ENCODE measurements at regions not wholly inside any gene's neighbourhood (a gene's known extent, or its start where the extent isn't known, plus 50 kb on each side); places are given as distances from the start of the nearest gene placed in this dataset.

DNA sequence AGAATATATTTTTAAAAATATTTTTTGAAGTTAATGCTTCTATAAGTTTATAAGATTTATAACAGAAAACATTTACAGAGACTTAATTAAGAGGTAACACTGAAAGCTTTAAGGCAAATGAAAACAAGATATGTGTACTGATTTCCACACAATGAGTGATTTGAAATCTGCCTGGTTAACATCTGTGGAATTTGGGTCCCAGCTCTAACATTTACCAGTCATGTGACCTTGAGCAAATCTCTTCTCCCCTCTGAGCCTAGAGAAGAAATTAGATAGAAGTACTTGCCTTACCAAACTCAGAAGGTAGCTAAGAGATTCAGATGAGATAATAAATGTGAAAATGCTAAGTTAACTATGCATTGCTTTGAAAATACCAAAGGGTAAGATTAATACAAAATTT, 458.8 kb upstream of the LCORL start:
- peak in 1 of 2 donors; percentile 8 for DNase-seq
- no peak overlapping the region for H3K27ac ChIP-seq
- TF ChIP-seq POLR2AphosphoS5 (IDR thresholded peaks at IDR 0.05) (no peak), EP300 (IDR thresholded peaks at IDR 0.05) (no peak), POLR2A (IDR thresholded peaks at IDR 0.05) (no peak)
- TF ChIP-seq, protein P1, sequence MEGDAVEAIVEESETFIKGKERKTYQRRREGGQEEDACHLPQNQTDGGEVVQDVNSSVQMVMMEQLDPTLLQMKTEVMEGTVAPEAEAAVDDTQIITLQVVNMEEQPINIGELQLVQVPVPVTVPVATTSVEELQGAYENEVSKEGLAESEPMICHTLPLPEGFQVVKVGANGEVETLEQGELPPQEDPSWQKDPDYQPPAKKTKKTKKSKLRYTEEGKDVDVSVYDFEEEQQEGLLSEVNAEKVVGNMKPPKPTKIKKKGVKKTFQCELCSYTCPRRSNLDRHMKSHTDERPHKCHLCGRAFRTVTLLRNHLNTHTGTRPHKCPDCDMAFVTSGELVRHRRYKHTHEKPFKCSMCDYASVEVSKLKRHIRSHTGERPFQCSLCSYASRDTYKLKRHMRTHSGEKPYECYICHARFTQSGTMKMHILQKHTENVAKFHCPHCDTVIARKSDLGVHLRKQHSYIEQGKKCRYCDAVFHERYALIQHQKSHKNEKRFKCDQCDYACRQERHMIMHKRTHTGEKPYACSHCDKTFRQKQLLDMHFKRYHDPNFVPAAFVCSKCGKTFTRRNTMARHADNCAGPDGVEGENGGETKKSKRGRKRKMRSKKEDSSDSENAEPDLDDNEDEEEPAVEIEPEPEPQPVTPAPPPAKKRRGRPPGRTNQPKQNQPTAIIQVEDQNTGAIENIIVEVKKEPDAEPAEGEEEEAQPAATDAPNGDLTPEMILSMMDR (IDR thresholded peaks at IDR 0.05): no peak
- no peaks in the 10 kb centered on the region for H3K27me3 ChIP-seq
- no peaks in the 10 kb centered on the region for H3K36me3 ChIP-seq
- H3K4me3 ChIP-seq: no peak overlapping the region
- no peaks in the 10 kb centered on the region for H3K4me1 ChIP-seq
- H3K9me3 ChIP-seq: peaks cover 0 to 13% (median 6%) of the 10 kb centered on the region in 4 donors
- intact Hi-C loops (cut with DNase I; ENCODE audit: low total_unique reads): no loop called here

DNA sequence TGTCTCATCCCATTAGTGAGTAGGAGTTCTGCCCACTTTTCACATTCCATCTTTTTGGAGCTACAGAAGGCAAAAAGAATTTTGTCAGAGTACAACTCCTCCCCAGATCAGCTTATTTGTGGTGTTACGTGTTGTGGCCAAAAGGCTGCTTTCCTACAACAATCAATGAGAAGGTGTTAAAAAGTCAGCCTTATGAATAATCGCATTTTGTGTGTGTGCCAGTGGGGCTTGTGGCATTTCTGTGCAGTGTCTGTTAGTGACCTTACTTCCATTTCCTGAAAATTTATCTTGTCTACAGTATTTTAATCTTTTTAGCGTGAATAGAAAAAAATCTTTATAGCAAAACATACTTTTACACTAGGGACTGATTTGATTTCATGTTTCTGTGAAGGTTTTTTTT, 458.3 kb upstream of the LCORL start:
- Histone ChIP-seq H3K27me3 (no peaks in the 10 kb centered on the region), H3K4me1 (no peaks in the 10 kb centered on the region), H3K4me3 (no peak overlapping the region), H3K9me3 (peaks cover 0 to 13% (median 6%) of the 10 kb centered on the region in 4 donors), H3K27ac (no peak overlapping the region), H3K36me3 (no peaks in the 10 kb centered on the region)
- 55 to 65% (median 60%) methylated on average over 3 of the region's 3 CpGs for WGBS, 5 donors
- no peak for TF ChIP-seq EP300 (IDR thresholded peaks at IDR 0.05)
- no peak for TF ChIP-seq POLR2A (IDR thresholded peaks at IDR 0.05)
- TF ChIP-seq, protein P1 (IDR thresholded peaks at IDR 0.05): no peak
- no peak for TF ChIP-seq POLR2AphosphoS5 (IDR thresholded peaks at IDR 0.05)
- intact Hi-C loops (cut with DNase I; ENCODE audit: low total_unique reads): no loop called here
- no peak for DNase-seq

DNA sequence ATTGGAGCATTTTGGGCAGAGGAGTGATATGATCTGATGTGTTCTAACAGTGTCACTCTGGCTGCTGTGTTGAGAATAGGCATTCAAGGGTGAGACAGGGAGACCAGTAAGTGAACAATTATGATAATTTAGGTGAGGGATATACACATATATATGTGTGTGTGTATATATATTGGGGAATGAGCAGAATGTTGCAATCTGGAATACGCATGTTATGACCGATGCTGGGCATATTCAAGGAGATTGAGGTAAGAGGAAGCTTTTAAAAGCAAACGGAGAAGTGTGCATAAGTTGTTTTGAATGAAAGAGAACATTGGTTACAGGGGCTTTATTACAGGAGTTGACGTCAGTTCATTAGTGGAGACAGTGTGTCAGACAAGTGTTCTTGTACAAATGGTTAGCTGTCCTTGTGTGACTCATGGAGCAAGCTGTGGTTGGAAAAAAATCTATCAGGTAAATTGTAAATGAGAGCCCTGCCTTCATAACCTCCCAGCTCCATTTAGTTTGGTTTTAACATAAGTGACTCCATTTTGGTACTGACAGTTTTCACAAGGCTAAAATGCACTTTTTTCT, 442.5 kb upstream of the LCORL start:
- no peak overlapping the region for H3K4me3 ChIP-seq
- H3K36me3 ChIP-seq: no peaks in the 10 kb centered on the region
- intact Hi-C loops (cut with DNase I; ENCODE audit: low total_unique reads): no loop called here
- no peaks in the 10 kb centered on the region for H3K4me1 ChIP-seq
- H3K27ac ChIP-seq: no peak overlapping the region
- H3K27me3 ChIP-seq: no peaks in the 10 kb centered on the region
- H3K9me3 ChIP-seq: no peaks in the 10 kb centered on the region
- TF ChIP-seq EP300 (IDR thresholded peaks at IDR 0.05): no peak
- TF ChIP-seq, protein P1 (IDR thresholded peaks at IDR 0.05): no peak
- WGBS, 5 donors: 62 to 93% (median 69%) methylated on average over 4 of the region's 4 CpGs
- no peak for DNase-seq

DNA sequence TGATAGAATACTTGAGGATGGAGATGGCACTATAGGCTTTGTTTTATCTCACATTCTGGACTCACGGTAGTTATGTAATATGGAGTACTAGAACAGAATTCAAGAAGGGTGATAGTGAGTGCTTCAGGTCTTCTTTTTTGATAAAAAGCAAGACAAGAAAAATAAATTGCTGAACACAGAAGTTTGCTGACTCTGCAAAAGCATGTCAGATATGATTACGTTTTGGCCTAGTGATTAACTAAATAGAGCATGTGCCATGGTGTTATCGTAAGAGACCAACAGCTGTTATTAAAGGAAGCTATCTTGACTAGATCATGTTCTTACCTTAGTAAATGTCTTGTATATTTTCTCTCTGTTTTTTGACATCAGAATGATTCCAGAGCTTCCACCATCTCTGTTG, 436.9 kb upstream of the LCORL start:
- Histone ChIP-seq H3K9me3 (no peaks in the 10 kb centered on the region), H3K36me3 (no peaks in the 10 kb centered on the region), H3K4me1 (peaks cover 0 to 4% (median 0%) of the 10 kb centered on the region in 4 donors), H3K4me3 (no peak overlapping the region), H3K27ac (no peak overlapping the region), H3K27me3 (no peaks in the 10 kb centered on the region)
- TF ChIP-seq, protein P1 (IDR thresholded peaks at IDR 0.05): no peak
- TF ChIP-seq EP300 (IDR thresholded peaks at IDR 0.05): no peak
- no peak for TF ChIP-seq POLR2AphosphoS5 (IDR thresholded peaks at IDR 0.05)
- TF ChIP-seq POLR2A (IDR thresholded peaks at IDR 0.05): no peak
- WGBS, 5 donors: 84 to 89% (median 86%) methylated on average over 3 of the region's 3 CpGs
- no peak for DNase-seq
- intact Hi-C loops (cut with DNase I; ENCODE audit: low total_unique reads): no loop called here
